ENCODE measurements at regions not wholly inside any gene's neighbourhood (a gene's known extent, or its start where the extent isn't known, plus 50 kb on each side); places are given as distances from the start of the nearest gene placed in this dataset.

- TF ChIP-seq POLR2A (IDR thresholded peaks at IDR 0.05; ENCODE audit: low read depth, low read length) (no peak), CTCF (conservative IDR thresholded peaks at IDR 0.05; ENCODE audit: low read depth, low read length) (no peak), RAD21 (IDR thresholded peaks at IDR 0.05; ENCODE audit: low read length) (no peak), ELK1 (IDR thresholded peaks at IDR 0.05; ENCODE audit: borderline replicate concordance, low read depth, low read length) (no peak), MXI1 (IDR thresholded peaks at IDR 0.05; ENCODE audit: borderline replicate concordance, low read depth, low read length) (no peak), RCOR1 (IDR thresholded peaks at IDR 0.05; ENCODE audit: insufficient replicate concordance, low read length) (no peak)
These were observed 97.6 kb upstream of the PPP2R3A start for GRCh38 chr3:135867911-135868310.
